NB4 (cell line): ENCODE measurements at regions not wholly inside any gene's neighbourhood (a gene's known extent, or its start where the extent isn't known, plus 50 kb on each side); places are given as distances from the start of the nearest gene placed in this dataset.
A peak's percentile ranks its signal among the peaks of the same experiment; 100 is the strongest.

Experiments
- DNase-seq: peaks from one replicate; pipeline ENCODE4 v3.0.0; 2010; ENCODE audit warnings: low read depth
- H3K4me3 ChIP-seq: one replicate; pipeline ENCODE4 v1.5.1; 2011; ENCODE audit warnings: mild to moderate bottlenecking, low read depth, low read length, moderate library complexity
- MAX ChIP-seq: IDR thresholded peaks from 2 replicates; pipeline ENCODE4 v1.6.1; 2011; ENCODE audit warnings: low read depth, low read length
- MYC ChIP-seq: IDR thresholded peaks from 2 replicates; pipeline ENCODE4 v1.6.1; 2011; ENCODE audit warnings: low read depth, low read length
- POLR2A ChIP-seq: IDR thresholded peaks from 2 replicates; pipeline ENCODE4 v1.6.1; 2011; ENCODE audit warnings: mild to moderate bottlenecking; ENCODE audit not compliant: insufficient read length; ENCODE audit errors: extremely low read depth
- TF ChIP-seq, protein P1 (sequence below): IDR thresholded peaks from one replicate; pipeline ENCODE4 v1.5.1; 2012; ENCODE audit warnings: low read depth, low read length

DNA sequence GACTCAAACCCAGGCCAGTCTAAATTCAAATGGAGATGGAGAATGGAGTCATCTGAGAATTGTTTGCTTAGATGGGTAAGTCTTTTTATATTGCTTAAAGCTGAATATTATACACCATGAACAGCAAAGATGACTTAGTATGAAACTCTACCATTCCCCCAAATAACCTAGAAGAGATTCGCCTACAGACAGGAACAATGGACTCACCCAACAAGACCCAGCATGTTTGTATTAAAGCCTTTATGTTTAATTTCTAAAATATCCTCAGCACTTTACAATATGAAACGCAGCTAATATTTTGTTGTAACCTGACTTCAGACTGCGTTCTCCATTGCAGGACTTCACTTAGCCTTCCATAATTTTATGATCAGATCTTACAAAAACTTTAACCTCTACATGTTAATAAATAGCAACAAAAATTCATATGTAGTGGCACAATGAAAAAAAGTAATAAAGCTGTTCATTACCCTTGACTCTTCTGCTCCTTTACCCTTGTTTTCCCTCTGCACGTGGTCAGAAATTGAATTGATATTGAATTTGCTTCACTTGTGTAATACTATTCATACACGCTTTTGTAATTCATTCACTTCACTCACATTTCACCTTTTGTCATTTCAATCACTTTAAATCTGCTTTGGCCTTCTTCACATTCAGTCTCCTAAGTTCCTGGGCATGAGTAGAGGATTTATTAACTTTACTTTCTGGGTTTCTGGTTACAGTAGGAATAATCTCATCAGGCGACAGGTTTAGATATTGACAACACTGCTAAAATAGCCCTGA is 177.3 kb upstream of the PTBP2 start:
- no peak overlapping the region for H3K4me3 ChIP-seq
- no peak for DNase-seq
- TF ChIP-seq MAX (no peak), POLR2A (no peak), MYC (no peak)
- TF ChIP-seq, protein P1, sequence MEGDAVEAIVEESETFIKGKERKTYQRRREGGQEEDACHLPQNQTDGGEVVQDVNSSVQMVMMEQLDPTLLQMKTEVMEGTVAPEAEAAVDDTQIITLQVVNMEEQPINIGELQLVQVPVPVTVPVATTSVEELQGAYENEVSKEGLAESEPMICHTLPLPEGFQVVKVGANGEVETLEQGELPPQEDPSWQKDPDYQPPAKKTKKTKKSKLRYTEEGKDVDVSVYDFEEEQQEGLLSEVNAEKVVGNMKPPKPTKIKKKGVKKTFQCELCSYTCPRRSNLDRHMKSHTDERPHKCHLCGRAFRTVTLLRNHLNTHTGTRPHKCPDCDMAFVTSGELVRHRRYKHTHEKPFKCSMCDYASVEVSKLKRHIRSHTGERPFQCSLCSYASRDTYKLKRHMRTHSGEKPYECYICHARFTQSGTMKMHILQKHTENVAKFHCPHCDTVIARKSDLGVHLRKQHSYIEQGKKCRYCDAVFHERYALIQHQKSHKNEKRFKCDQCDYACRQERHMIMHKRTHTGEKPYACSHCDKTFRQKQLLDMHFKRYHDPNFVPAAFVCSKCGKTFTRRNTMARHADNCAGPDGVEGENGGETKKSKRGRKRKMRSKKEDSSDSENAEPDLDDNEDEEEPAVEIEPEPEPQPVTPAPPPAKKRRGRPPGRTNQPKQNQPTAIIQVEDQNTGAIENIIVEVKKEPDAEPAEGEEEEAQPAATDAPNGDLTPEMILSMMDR = no peak

GRCh38 chr1:96544831-96545221 is 176.8 kb upstream of the PTBP2 start:
- no peak for TF ChIP-seq POLR2A
- no peak for TF ChIP-seq MAX
- TF ChIP-seq MYC = no peak
- TF ChIP-seq, protein P1 = no peak
- H3K4me3 ChIP-seq = no peak overlapping the region
- DNase-seq = peak; percentile 36

GRCh38 chr1:96545935-96546656 is 175.5 kb upstream of the PTBP2 start:
- DNase-seq = no peak
- TF ChIP-seq MYC (no peak), POLR2A (no peak), MAX (no peak)
- H3K4me3 ChIP-seq = no peak overlapping the region

- DNase-seq = no peak
- TF ChIP-seq MYC = no peak
- TF ChIP-seq, protein P1 = no peak
- TF ChIP-seq MAX = no peak
- no peak for TF ChIP-seq POLR2A
- no peak overlapping the region for H3K4me3 ChIP-seq
These were observed 171.5 kb upstream of the PTBP2 start for GRCh38 chr1:96550061-96550460.

DNA sequence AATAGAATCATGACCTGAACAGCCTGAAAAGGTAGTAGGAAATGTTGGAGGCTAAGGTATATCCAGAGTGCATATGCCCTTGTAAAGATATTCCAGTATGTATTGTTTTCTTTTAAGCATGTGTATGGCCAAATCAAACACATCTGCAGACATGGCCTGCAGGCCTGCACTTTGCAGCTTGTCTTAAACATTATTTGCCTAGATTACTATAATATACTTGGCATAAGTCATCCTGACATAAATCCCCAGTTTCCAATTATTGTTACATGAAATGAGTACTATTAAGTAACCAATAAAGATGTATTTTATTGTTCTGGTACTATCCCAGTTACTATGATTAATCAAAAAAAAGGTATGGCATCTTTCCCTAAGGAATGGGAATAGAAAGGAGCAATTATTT is 169.1 kb upstream of the PTBP2 start:
- DNase-seq = no peak
- TF ChIP-seq, protein P1 = no peak
- TF ChIP-seq POLR2A = no peak
- no peak for TF ChIP-seq MYC

DNA sequence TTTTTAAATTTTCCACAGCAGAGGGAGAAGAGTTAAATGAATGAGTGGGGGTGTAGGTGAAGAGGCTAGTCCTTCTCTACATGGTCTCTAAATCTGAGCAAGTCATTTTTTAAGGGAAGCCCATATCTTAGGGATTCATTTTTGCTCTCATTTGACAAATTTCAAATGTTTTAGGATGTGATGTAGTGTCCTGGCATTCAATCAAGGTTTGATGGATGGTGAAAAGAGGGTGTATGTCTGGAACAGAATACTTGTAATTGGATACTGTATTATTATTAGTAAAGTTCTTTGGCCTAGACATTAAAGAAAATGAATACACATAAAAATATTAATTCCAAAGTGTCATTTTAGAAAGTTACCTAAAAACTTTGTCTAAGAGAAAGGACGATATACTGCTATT is 167.8 kb upstream of the PTBP2 start:
- no peak for DNase-seq
- H3K4me3 ChIP-seq = no peak overlapping the region
- TF ChIP-seq MYC (no peak), MAX (no peak), POLR2A (no peak)
- TF ChIP-seq, protein P1 = no peak

More for the DNA sequence above, 169.1 kb upstream of the PTBP2 start:
- no peak overlapping the region for H3K4me3 ChIP-seq
